Liver (tissue), 3 donors: ENCODE measurements at regions not wholly inside any gene's neighbourhood (a gene's known extent, or its start where the extent isn't known, plus 50 kb on each side); places are given as distances from the start of the nearest gene placed in this dataset.

Experiments
- ATF3 ChIP-seq: IDR thresholded peaks from 2 replicates; pipeline ENCODE4 v1.6.1; 2016; ENCODE audit warnings: antibody characterized with exemption
- CTCF ChIP-seq: fragments of 150-350 bp; IDR thresholded peaks from 2 replicates; pipeline ENCODE4 v1.5.1; 2017; ENCODE audit warnings: improper control_type of control experiment, low read depth, low read length; ENCODE audit not compliant: missing input control
- EGR1 ChIP-seq, 2 donors: IDR thresholded peaks; 2 replicates each; pipeline ENCODE4 v1.6.1; 2016 to 2018; ENCODE audit warnings: antibody characterized with exemption in 2 of 2, low read depth in 2 of 2
- FOXA1 ChIP-seq: IDR thresholded peaks from 2 replicates; pipeline ENCODE4 v1.6.1; 2016; ENCODE audit warnings: antibody characterized with exemption
- GABPA ChIP-seq, 2 donors: IDR thresholded peaks in 1 of 2; conservative IDR thresholded peaks in 1 of 2; 2 replicates each; pipeline ENCODE4 v1.6.1; 2016; ENCODE audit warnings: antibody characterized with exemption in 2 of 2, mild to moderate bottlenecking in 1 of 2, moderate library complexity in 1 of 2
- HNF4A ChIP-seq, 2 donors: conservative IDR thresholded peaks; 2 replicates each; pipeline ENCODE4 v1.6.1; 2016; ENCODE audit warnings: antibody characterized with exemption in 2 of 2, mild to moderate bottlenecking in 2 of 2
- SP1 ChIP-seq: IDR thresholded peaks from 2 replicates; pipeline ENCODE4 v1.6.1; 2018; ENCODE audit warnings: antibody characterized with exemption, mild to moderate bottlenecking
- TAF1 ChIP-seq: conservative IDR thresholded peaks from 2 replicates; pipeline ENCODE4 v1.6.1; 2016; ENCODE audit warnings: antibody characterized with exemption, mild to moderate bottlenecking
- YY1 ChIP-seq: IDR thresholded peaks from 2 replicates; pipeline ENCODE4 v1.6.1; 2016; ENCODE audit warnings: antibody characterized with exemption, mild to moderate bottlenecking
- TF ChIP-seq, protein P1 (sequence below): IDR thresholded peaks from 2 replicates; pipeline ENCODE4 v1.6.1; 2016; ENCODE audit warnings: antibody characterized with exemption, mild to moderate bottlenecking
- donor health status: healthy.
- donor health status: healthy.

DNA sequence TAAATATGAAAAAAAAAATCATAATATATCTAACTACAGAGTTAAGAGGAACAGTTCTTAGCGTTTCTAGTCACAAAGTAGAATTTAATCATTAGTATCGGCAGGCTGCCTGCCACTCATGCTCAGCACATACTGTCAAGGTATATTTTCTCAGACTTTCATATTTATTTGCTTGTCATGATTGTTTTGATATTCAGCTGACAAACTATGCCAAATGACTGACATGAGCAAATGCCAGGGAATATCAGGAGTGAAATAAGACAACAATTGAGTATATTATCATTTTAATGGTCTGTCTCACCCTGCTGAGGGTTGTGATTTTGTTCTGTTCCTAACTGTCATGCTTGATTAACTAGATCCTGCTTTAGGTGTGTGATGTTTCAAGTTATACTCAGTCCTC, 395.0 kb upstream of the SPOCK3 start:
- TF ChIP-seq SP1, result no peak
- TF ChIP-seq CTCF, result no peak
- TF ChIP-seq EGR1 (IDR thresholded peaks at IDR 0.05; ENCODE audit: low read depth in 2 of 2), result no peak
- no peak for TF ChIP-seq ATF3
- TF ChIP-seq GABPA (IDR thresholded peaks at IDR 0.05 in 1 of 2, conservative IDR thresholded peaks at IDR 0.05 in 1 of 2), result no peak
- no peak for TF ChIP-seq TAF1
- no peak for TF ChIP-seq YY1
- TF ChIP-seq, protein P1, sequence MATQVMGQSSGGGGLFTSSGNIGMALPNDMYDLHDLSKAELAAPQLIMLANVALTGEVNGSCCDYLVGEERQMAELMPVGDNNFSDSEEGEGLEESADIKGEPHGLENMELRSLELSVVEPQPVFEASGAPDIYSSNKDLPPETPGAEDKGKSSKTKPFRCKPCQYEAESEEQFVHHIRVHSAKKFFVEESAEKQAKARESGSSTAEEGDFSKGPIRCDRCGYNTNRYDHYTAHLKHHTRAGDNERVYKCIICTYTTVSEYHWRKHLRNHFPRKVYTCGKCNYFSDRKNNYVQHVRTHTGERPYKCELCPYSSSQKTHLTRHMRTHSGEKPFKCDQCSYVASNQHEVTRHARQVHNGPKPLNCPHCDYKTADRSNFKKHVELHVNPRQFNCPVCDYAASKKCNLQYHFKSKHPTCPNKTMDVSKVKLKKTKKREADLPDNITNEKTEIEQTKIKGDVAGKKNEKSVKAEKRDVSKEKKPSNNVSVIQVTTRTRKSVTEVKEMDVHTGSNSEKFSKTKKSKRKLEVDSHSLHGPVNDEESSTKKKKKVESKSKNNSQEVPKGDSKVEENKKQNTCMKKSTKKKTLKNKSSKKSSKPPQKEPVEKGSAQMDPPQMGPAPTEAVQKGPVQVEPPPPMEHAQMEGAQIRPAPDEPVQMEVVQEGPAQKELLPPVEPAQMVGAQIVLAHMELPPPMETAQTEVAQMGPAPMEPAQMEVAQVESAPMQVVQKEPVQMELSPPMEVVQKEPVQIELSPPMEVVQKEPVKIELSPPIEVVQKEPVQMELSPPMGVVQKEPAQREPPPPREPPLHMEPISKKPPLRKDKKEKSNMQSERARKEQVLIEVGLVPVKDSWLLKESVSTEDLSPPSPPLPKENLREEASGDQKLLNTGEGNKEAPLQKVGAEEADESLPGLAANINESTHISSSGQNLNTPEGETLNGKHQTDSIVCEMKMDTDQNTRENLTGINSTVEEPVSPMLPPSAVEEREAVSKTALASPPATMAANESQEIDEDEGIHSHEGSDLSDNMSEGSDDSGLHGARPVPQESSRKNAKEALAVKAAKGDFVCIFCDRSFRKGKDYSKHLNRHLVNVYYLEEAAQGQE, result no peak
- TF ChIP-seq FOXA1, result no peak
- TF ChIP-seq HNF4A (conservative IDR thresholded peaks at IDR 0.05), result no peak
